Forelimb muscle (tissue), 1 donor: ENCODE measurements at regions not wholly inside any gene's neighbourhood (a gene's known extent, or its start where the extent isn't known, plus 50 kb on each side); places are given as distances from the start of the nearest gene placed in this dataset.

Experiments
- DNase-seq: peaks from one replicate; pipeline ENCODE4 v3.0.0-alpha.2; 2013; ENCODE audit warnings: low read depth

- DNase-seq, result no peak
Measured at GRCh38 chr2:7209757-7210555, 292.7 kb downstream of the RNF144A start.

DNA sequence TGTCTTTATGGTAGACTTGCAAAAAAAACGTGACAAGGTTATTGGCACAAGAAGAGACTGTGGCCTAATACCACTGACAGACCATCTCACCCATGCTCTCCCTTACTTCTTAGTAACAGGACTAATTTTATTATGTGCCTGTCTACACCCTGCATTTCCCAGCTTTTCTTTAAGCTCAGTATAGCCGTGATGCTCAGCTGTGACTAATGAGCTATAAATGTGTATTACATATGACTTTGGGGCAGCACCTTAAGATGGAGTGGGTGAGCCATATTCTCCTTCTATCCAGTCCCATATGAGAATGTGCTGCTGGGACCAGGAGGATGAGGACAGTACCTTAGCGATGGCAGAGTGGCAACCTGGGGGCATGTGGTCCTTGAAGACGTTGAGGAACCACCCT, 293.5 kb downstream of the RNF144A start:
- DNase-seq, result no peak

GRCh38 chr2:7225848-7226247, 308.6 kb downstream of the RNF144A start:
- DNase-seq, result no peak

- no peak for DNase-seq
Measured at GRCh38 chr2:7226501-7226900, 309.3 kb downstream of the RNF144A start.

DNA sequence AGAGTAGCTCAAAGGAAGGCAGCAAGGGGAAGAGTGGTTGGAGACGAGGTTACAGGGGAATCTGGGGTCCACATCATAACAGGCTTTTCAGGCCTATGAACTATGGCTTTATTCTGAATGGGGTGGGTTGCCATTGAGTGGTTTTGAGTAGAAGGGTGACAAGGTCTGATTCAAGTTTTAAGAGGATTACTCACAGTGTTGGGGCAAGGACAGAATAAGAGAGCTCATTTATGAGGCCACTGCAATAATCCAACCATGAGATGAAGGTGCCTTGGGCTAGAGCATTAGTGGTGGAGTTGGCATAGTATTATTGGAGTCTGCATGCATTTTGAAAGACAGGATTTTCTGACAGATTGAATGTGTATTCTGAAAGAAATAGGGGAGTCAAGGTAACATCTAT, 315.9 kb downstream of the RNF144A start:
- no peak for DNase-seq

- DNase-seq, result no peak
Measured at GRCh38 chr2:7237466-7237865, 320.3 kb downstream of the RNF144A start.

GRCh38 chr2:7239078-7239477, 321.9 kb downstream of the RNF144A start:
- no peak for DNase-seq

DNA sequence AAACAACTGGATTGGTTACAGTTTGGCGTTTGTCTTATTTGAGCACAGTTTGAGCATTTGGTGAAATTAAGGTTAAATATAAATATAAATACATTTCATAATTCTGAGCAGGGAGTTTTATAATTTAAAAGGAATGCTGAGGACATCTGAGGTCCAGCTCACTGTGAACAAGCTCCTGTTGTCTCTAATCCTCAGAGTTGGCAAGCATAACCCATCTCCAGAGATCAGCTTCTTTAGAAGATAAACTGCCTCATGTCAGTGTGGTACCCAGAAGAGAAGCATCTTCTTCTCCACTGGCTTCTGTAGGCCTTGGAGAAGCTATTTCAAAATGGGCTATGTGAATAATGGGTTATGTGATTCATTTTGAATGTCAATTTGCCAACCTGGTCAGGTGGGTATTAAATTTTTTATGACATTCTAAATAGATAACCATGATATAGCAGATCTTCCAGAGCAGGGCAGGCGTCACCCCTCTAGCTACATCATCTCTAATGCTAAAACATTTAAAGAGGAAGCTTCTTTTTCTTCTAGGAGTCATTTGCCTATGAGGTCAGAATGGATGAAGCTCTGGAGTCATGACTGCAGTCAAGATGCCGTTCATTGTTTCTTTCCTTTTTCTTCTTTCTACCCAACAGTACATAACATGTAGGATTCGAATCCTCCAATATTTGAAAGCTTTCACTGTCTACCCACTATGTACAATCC, 324.0 kb downstream of the RNF144A start:
- DNase-seq, result no peak

- DNase-seq, result no peak
Measured at GRCh38 chr2:7242189-7242867, 325.1 kb downstream of the RNF144A start.

GRCh38 chr2:7243276-7243675, 326.1 kb downstream of the RNF144A start:
- DNase-seq, result no peak

- no peak for DNase-seq
Measured at GRCh38 chr2:7256377-7256776, 339.2 kb downstream of the RNF144A start.

GRCh38 chr2:7262727-7263126, 345.5 kb downstream of the RNF144A start:
- no peak for DNase-seq

DNA sequence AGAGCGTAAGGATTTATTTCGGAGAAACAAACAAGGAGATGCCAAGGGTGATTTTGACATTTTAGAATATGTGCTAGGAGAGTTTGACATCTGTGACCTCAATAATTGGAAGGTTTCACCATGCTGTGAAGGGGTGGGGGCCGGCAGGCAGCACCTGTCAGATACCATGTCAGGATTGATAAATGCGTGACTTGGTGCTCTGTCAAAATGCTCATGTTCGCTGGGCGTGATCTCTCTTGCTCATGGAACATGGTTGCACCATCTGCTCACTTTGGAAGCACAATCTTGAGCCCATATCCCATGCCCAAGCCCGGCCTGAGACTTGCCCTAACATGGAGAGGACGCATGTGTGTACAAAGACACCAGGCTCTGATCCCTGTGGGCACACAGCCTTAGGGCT, 347.6 kb downstream of the RNF144A start:
- DNase-seq, result no peak

DNA sequence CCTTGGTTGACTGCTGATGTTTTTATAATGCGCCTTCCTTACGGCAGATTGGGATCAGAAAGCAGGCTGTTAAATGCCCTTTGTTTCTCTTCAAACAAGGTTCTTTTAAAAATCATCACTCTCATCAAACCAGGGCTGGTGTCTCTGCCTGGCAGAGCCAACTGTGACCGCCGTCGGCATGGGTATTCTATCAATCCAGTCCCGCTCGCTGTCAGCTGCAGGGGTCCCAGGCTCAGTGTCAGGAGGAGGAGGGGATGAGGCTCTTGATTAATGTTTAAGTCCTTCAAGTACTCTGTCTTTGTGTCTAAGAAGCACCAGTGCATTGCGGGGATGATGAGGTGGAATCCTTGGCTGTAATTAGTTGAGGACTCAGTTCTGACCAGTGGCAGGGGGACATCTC, 348.1 kb downstream of the RNF144A start:
- DNase-seq, result no peak

GRCh38 chr2:7269106-7269643, 352.0 kb downstream of the RNF144A start:
- no peak for DNase-seq

- DNase-seq, result no peak
Measured at GRCh38 chr2:7270011-7270431, 352.8 kb downstream of the RNF144A start.

DNA sequence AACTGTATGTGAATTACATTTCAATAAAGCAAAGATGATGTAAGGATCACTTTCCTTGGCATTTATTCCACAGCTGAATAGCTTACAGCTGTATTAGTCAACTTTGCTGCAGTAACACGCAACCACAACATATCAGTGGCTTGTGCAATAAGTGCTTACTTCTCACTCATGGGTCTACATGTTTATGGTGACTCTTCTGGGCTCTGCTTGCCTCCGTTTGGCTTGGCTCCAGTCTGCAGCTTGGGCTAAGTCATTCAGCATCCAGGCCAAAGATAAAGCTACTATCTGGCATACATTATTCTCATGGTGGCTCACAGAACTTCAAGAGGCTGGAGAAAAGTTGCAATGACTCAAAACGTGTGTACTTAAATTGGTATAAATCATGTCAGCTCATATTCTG, 355.0 kb downstream of the RNF144A start:
- DNase-seq, result no peak

- no peak for DNase-seq
Measured at GRCh38 chr2:7278984-7279383, 361.8 kb downstream of the RNF144A start.

- DNase-seq, result no peak
Measured at GRCh38 chr2:7279421-7279949, 362.3 kb downstream of the RNF144A start.

DNA sequence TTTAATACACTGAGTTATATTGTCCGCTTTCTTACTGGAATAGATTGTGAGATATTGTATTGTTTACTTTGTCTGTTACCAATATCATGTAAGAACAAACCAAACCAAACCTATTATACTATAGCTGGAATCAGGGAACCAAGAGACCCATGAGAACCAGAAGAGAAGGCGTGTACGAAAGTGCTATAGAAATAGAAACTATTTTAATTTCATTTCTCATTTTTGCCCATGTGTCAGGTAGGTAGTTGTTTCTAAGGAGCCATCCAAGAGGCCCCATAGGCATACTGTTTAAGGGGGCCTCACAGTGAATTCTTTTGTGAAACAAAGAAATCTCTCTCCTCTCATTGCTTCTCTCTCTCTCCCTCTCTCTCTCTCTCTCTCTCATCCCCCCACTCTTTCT, 363.6 kb downstream of the RNF144A start:
- DNase-seq, result no peak

- DNase-seq, result no peak
Measured at GRCh38 chr2:7281231-7282201, 364.3 kb downstream of the RNF144A start.
